NK-92 (cell line): ENCODE measurements at regions not wholly inside any gene's neighbourhood (a gene's known extent, or its start where the extent isn't known, plus 50 kb on each side); places are given as distances from the start of the nearest gene placed in this dataset.
"Not testable (repeated sequence)": the region's sequence is repeated elsewhere in the genome, so short reads cannot be mapped to it uniquely, and the experiment has no call there.

ENCODE experiments used
- DNase-seq: peaks from one replicate; lab custom pipeline; 2025; ENCODE audit not compliant: unreplicated experiment; lab: John Stamatoyannopoulos, UW

- DNase-seq, result no peak
Observed at GRCh38 chr2:144666032-144666431, 146.1 kb upstream of the ZEB2 start.

GRCh38 chr2:144663207-144663606 is 143.3 kb upstream of the ZEB2 start:
- DNase-seq, result no peak

GRCh38 chr2:144660518-144661316 is 140.8 kb upstream of the ZEB2 start:
- no peak for DNase-seq

- no peak for DNase-seq
Observed at GRCh38 chr2:144659731-144660275, 139.9 kb upstream of the ZEB2 start.

GRCh38 chr2:144654523-144654922 is 134.6 kb upstream of the ZEB2 start:
- DNase-seq, result no peak

GRCh38 chr2:144650907-144651306 is 131.0 kb upstream of the ZEB2 start:
- no peak for DNase-seq

GRCh38 chr2:144648837-144649465 is 129.0 kb upstream of the ZEB2 start:
- no peak for DNase-seq

- no peak for DNase-seq
Observed at GRCh38 chr2:144645083-144645778, 125.3 kb upstream of the ZEB2 start.

- no peak for DNase-seq
Observed at GRCh38 chr2:144644549-144644948, 124.6 kb upstream of the ZEB2 start.

GRCh38 chr2:144643537-144644336 is 123.8 kb upstream of the ZEB2 start:
- no peak for DNase-seq

- no peak for DNase-seq
Observed at GRCh38 chr2:144642856-144643255, 122.9 kb upstream of the ZEB2 start.

- DNase-seq, result no peak
Observed at GRCh38 chr2:144642131-144642530, 122.2 kb upstream of the ZEB2 start.

- DNase-seq, result not testable (repeated sequence)
Observed at GRCh38 chr2:144638250-144638649, 118.3 kb upstream of the ZEB2 start.

GRCh38 chr2:144636860-144637259 is 116.9 kb upstream of the ZEB2 start:
- not testable (repeated sequence) for DNase-seq

GRCh38 chr2:144632809-144633208 is 112.9 kb upstream of the ZEB2 start:
- DNase-seq, result no peak

GRCh38 chr2:144631636-144632035 is 111.7 kb upstream of the ZEB2 start:
- no peak for DNase-seq

- DNase-seq, result no peak
Observed at GRCh38 chr2:144630459-144631215, 110.7 kb upstream of the ZEB2 start.

- DNase-seq, result no peak
Observed at GRCh38 chr2:144629935-144630334, 110.0 kb upstream of the ZEB2 start.

- DNase-seq, result no peak
Observed at GRCh38 chr2:144628566-144628965, 108.6 kb upstream of the ZEB2 start.

GRCh38 chr2:144625626-144626025 is 105.7 kb upstream of the ZEB2 start:
- DNase-seq, result no peak
